CMK (cell line): ENCODE measurements at regions not wholly inside any gene's neighbourhood (a gene's known extent, or its start where the extent isn't known, plus 50 kb on each side); places are given as distances from the start of the nearest gene placed in this dataset.
"Not testable (repeated sequence)": the region's sequence is repeated elsewhere in the genome, so short reads cannot be mapped to it uniquely, and the experiment has no call there.

Source experiments
- DNase-seq: peaks from one replicate; pipeline ENCODE4 v3.0.0-alpha.2; 2010; ENCODE audit warnings: low read depth

DNA sequence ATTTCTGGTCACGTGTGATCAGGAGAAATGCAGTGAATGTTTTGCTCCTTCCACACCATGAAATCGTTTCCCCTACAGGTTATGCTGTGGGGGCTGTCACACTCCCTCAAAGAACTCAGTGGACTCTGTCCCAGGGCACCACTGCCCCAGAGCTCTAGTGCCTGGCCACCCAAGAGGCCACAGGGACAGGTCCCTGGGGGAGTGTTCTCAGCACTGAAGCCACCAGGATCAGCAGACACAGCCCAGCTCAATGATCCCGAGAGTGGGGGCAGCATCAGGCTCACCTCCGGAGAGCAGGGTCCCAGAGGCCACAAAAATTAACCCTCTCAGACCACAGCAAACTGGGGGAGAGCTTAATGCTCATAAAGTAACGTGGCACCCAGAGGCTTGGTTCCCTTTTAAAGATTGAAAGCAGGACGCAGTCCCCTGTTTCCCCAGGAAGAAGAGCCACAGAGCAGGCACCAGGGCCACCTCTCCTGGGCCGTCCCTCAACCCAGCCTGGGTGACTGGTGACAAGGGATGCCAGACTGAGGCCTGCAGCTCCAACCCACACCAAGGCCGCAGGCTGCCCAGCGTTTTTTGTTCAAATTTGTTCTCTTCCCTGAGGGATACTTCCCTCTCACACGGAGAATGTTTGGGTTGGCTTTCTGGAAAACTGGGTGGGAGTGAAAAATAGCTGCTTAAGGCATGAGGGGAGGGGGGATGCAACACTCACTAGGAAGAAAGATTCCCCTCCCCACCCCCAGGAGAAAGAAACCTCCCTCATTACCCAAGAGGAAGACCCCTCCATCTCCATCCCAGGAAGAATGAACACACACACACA lies 123.3 kb upstream of the IGF1R start:
- no peak for DNase-seq

DNA sequence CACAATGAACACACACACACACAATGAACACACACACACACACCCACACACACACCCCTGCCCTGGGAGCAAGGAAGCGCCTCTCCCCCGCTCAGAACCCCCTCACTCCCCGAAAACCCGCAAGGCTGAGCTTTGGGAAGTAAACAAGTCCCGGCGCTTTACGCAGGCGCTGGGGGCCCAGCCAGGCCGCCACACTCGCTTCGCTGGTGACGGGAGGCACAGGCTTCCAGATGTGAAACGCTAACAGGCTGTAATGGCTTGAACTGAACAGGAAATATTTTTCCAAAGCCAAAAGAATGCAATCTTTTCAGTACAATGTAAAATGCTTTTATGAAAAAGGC lies 122.7 kb upstream of the IGF1R start:
- no peak for DNase-seq

DNA sequence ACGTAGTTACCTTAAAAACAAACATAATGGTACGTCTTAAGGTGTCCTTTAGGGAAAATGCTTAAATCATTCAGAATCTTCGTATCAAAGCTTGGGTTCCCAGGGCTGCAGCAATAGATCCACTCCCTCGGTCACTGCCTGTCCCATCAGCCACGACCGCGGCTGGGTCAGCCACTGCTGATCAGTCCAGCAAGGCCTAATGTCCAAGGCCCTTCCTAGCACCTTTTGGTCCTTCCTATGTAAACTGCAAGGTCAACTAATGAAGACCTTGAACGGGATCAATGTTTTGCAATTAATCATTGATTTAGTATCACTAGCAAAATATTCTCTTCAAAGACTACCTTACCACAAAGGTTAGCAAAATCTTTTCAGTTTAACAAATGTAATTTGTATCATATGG lies 122.2 kb upstream of the IGF1R start:
- no peak for DNase-seq

GRCh38 chr15:98528046-98528725 lies 120.2 kb upstream of the IGF1R start:
- DNase-seq, result no peak

GRCh38 chr15:98529205-98530145 lies 118.9 kb upstream of the IGF1R start:
- no peak for DNase-seq

- DNase-seq, result no peak
These were observed 117.8 kb upstream of the IGF1R start for GRCh38 chr15:98530570-98530969.

- no peak for DNase-seq
These were observed 116.3 kb upstream of the IGF1R start for GRCh38 chr15:98532063-98532462.

DNA sequence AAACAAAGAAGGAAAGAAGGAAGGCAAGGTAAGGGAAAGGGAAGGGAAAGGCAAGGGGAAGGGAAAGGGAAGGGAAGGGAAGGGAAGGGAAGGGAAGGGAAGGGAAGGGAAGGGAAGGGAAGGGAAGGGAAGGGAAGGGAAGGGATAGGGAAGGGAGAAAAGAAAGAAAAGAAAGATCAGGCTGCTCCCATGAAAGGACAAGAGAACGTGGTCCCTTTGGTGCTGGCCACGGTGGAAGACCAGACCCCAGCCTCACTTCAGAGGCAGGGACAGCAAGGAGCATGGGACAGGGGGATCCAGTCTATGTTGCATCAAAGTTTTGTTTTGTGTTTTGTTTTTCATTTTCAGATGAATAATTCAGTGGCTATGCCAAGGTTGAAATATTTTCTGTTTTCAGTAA lies 111.4 kb upstream of the IGF1R start:
- no peak for DNase-seq

GRCh38 chr15:98537516-98538060 lies 110.8 kb upstream of the IGF1R start:
- no peak for DNase-seq

- DNase-seq, result no peak
These were observed 106.8 kb upstream of the IGF1R start for GRCh38 chr15:98541519-98541918.

DNA sequence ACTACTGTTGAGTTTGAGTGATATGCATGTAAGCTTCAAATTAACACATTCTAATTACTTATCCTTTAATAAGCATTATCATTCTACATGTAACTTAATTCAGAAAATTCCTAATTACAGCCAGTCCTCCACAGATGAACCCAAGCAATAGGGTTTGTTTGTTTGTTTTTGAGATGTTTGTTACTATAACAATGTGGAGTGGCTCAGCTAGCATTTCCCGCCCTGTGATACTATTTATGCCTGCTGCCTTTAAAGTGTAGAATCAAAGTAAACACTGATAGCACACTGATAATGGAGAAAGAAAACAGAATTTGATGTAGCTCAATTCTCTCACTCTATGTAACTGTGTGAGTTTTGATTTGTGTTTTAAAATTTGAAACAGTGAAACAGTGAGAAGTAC lies 105.1 kb upstream of the IGF1R start:
- no peak for DNase-seq

- no peak for DNase-seq
These were observed 102.0 kb upstream of the IGF1R start for GRCh38 chr15:98546329-98546728.

DNA sequence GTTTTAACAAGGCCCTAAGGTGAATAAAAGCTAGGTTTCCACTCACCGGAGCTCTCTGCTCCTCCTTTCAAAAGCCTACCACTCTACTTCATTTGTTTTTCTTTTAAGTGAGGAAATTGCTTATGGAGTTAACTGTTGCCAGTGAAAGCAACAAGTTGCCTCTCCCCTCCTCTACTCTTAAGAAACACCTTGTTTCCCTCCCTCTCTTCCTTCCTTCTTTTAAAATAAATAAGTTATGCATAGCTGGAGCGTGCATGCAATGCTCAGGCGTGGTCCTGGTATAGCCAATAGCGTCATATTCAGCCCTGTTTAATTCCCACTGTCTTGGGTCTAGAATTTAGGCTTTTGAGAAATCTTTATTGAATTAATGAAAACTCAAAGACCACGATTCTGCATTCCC lies 101.1 kb upstream of the IGF1R start:
- no peak for DNase-seq

GRCh38 chr15:98547741-98548138 lies 100.6 kb upstream of the IGF1R start:
- no peak for DNase-seq

DNA sequence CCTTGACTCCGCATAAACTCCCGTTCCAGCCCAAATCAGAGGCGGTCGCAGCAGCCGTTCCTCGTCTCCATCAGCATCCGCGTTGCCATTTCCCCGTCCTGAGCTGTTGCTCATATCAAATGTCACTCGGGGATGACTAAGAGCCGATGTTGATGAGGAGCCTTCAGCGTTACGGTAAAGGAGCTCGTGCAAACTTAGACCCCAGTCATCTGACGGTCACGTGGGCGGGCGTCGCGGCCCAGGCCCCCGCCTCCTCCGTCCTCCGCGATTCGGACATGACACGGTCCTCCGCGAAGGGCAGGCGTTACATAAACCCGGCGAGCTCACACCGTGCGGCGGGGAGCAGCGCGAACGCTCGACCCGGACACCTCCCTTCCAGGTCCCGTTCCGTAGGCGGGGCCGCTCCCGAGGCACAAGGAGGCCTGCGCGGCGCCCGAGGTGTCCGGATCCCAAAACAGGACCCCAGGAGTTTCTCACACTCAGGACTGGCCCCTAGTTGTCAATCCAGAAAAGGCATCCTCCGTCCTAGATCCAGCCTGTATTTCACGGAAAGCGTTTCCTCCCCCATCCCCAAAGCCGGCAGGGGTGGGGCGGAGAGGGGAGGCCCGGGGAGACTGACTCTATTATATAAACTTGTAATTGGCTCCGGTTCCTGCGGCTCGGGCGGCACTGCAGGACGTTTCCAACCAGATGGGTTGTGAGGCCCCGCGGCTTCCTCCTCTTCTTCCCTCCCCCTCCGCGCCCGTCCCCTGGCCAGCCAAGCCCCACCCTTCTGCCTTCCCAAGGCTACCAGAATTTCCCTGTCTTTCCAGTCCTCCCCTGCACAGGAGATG lies 100.0 kb upstream of the IGF1R start:
- no peak for DNase-seq

GRCh38 chr15:98549003-98549402 lies 99.3 kb upstream of the IGF1R start:
- DNase-seq, result no peak

GRCh38 chr15:98549741-98550140 lies 98.6 kb upstream of the IGF1R start:
- no peak for DNase-seq

GRCh38 chr15:98550363-98550762 lies 98.0 kb upstream of the IGF1R start:
- DNase-seq, result not testable (repeated sequence)

GRCh38 chr15:98551936-98552562 lies 96.3 kb upstream of the IGF1R start:
- DNase-seq, result no peak

DNA sequence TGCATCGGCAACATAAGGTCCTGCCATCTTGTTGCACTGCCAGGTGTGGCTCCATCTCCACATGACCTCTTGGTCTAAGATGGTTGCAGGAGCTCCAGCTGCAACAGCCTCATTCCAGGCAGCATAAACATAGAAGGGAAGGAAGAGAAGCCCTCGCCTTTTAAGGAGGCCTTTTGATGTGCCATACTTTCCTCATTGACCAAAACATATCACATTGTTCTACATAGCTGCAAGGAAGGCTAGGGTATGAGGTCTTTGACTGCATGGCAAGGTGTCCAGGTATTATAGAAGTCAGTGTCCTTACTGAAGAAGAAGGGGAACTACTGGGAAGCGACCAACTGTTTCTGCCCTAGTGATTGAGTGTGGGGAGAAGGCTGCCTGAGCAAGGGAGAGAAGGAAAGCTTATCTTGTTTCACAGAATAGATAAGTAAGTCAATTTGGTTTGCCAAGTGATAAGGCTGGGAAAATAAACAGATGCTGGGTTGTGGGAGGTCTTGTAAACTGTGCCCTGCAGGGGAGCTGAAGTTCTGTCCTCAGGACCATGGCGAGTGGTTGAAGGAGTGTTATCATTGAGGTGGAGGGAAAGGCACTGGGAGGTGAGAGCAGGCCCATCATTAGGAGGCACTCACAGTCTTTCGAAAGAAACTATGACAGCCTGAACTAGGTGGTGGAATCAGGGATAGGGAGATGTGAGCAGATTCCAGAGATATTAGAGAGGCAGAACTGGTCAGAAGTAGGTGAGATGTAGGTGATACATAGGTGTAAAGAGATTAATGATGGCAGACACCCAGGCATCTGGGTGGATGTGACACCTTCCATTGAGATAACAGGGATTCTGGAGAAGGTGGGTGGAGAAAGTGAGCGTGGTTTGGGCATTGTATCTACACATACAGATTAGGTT lies 93.8 kb upstream of the IGF1R start:
- DNase-seq, result no peak
